ENCODE measurements at regions not wholly inside any gene's neighbourhood (a gene's known extent, or its start where the extent isn't known, plus 50 kb on each side); places are given as distances from the start of the nearest gene placed in this dataset.

GRCh38 chr4:115292320-115293092 is 179.1 kb upstream of the NDST4 start:
- DNase-seq (no peak), ATAC-seq (ENCODE audit: poor library complexity) (no peak)
- Mint-ChIP-seq H3K9me3 (no peaks in the 10 kb centered on the region), H3K4me3 (no peak overlapping the region), H3K4me1 (ENCODE audit: low read depth) (no peaks in the 10 kb centered on the region), H3K27me3 (no peaks in the 10 kb centered on the region), H3K27ac (no peak overlapping the region), H3K36me3 (ENCODE audit: low read depth) (no peaks in the 10 kb centered on the region)
- Histone ChIP-seq H3K4me1 (ENCODE audit: insufficient read depth, low read length) (no peaks in the 10 kb centered on the region), H3K36me3 (ENCODE audit: insufficient read depth, low read length) (no peaks in the 10 kb centered on the region), H3K27ac (ENCODE audit: low read depth in 1 of 2, low read length in 2 of 2) (no peak overlapping the region), H3K4me3 (ENCODE audit: low read length) (no peak overlapping the region), H3K27me3 (ENCODE audit: control insufficient read depth in 1 of 2, insufficient read depth in 2 of 2, low read length in 2 of 2) (no peaks in the 10 kb centered on the region), H3K9me3 (ENCODE audit: control insufficient read depth in 1 of 2, insufficient read depth in 1 of 2, low read length in 2 of 2) (no peaks in the 10 kb centered on the region)
- no peak for TF ChIP-seq CTCF (IDR thresholded peaks at IDR 0.05)
- intact Hi-C loops (cut with DNase I, micrococcal nuclease), result no loop called here
- ChIA-PET CTCF (no interaction called here), POLR2A (no interaction called here)

GRCh38 chr4:115287426-115287825 is 174.0 kb upstream of the NDST4 start:
- H3K27ac Mint-ChIP-seq, result no peak overlapping the region
- intact Hi-C loops (cut with DNase I, micrococcal nuclease), result no loop called here
- no peaks in the 10 kb centered on the region for H3K9me3 Mint-ChIP-seq
- no peak overlapping the region for H3K4me3 Mint-ChIP-seq
- CTCF ChIA-PET, result interaction anchor here (1.5 kb wide), 1 partner anchor 11 kb away, joined by 3 read pairs; no protein-coding TSS in a partner anchor
- no peaks in the 10 kb centered on the region for H3K27me3 ChIP-seq (ENCODE audit: control insufficient read depth in 1 of 2, insufficient read depth in 2 of 2, low read length in 2 of 2)
- no peaks in the 10 kb centered on the region for H3K4me1 ChIP-seq (ENCODE audit: insufficient read depth, low read length)
- no peaks in the 10 kb centered on the region for H3K36me3 ChIP-seq (ENCODE audit: insufficient read depth, low read length)
- no peak for ATAC-seq (ENCODE audit: poor library complexity)
- no peak overlapping the region for H3K27ac ChIP-seq (ENCODE audit: low read depth in 1 of 2, low read length in 2 of 2)
- DNase-seq, result no peak
- H3K4me1 Mint-ChIP-seq (ENCODE audit: low read depth), result no peaks in the 10 kb centered on the region
- no peak for TF ChIP-seq CTCF (IDR thresholded peaks at IDR 0.05)
- no peaks in the 10 kb centered on the region for H3K27me3 Mint-ChIP-seq
- H3K4me3 ChIP-seq (ENCODE audit: low read length), result no peak overlapping the region
- H3K9me3 ChIP-seq (ENCODE audit: control insufficient read depth in 1 of 2, insufficient read depth in 1 of 2, low read length in 2 of 2), result no peaks in the 10 kb centered on the region
- H3K36me3 Mint-ChIP-seq (ENCODE audit: low read depth), result no peaks in the 10 kb centered on the region
- POLR2A ChIA-PET, result no interaction called here

GRCh38 chr4:115279330-115279729 is 165.9 kb upstream of the NDST4 start:
- peaks cover 5% of the 10 kb centered on the region for H3K4me1 Mint-ChIP-seq (ENCODE audit: low read depth)
- Histone ChIP-seq H3K27me3 (ENCODE audit: control insufficient read depth in 1 of 2, insufficient read depth in 2 of 2, low read length in 2 of 2) (no peaks in the 10 kb centered on the region), H3K36me3 (ENCODE audit: insufficient read depth, low read length) (no peaks in the 10 kb centered on the region), H3K9me3 (ENCODE audit: control insufficient read depth in 1 of 2, insufficient read depth in 1 of 2, low read length in 2 of 2) (peaks cover 0 to 3% of the 10 kb centered on the region in 2 experiments), H3K4me3 (ENCODE audit: low read length) (no peak overlapping the region), H3K4me1 (ENCODE audit: insufficient read depth, low read length) (peaks cover 2% of the 10 kb centered on the region), H3K27ac (ENCODE audit: low read depth in 1 of 2, low read length in 2 of 2) (no peak overlapping the region)
- DNase-seq (no peak), ATAC-seq (ENCODE audit: poor library complexity) (no peak)
- no peak for TF ChIP-seq CTCF (IDR thresholded peaks at IDR 0.05)
- no peaks in the 10 kb centered on the region for H3K27me3 Mint-ChIP-seq
- no peaks in the 10 kb centered on the region for H3K36me3 Mint-ChIP-seq (ENCODE audit: low read depth)
- no peak overlapping the region for H3K27ac Mint-ChIP-seq
- intact Hi-C loops (cut with DNase I, micrococcal nuclease), result no loop called here
- CTCF ChIA-PET, result no interaction called here
- H3K9me3 Mint-ChIP-seq, result no peaks in the 10 kb centered on the region
- H3K4me3 Mint-ChIP-seq, result no peak overlapping the region
- POLR2A ChIA-PET, result no interaction called here
